ENCODE measurements at regions not wholly inside any gene's neighbourhood (a gene's known extent, or its start where the extent isn't known, plus 50 kb on each side); places are given as distances from the start of the nearest gene placed in this dataset.

DNA sequence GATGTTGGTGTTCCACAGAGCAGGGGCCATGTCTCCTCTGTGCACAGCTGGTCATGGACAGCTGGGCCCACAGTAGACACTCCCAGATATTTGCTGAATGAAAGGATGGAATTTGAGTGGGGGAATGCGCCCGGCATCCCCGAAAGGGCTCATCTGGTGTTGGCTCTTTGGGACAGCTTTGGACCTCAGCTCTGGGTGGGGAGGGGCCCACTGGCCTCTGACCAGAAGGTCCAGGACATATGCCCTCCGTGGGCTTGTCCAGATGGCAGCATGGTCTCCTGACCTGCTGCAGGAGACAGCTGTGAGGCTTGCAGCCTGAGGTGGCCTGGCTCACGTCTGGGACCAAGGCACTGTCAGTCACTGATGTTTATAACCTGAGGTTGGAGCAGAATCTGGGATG, 160.4 kb upstream of the AJAP1 start:
- H3K4me1 ChIP-seq, result no peaks in the 10 kb centered on the region
- no peak for DNase-seq (ENCODE audit: low spot score)
- H3K4me3 ChIP-seq, result no peak overlapping the region
- peaks cover 0 to 4% of the 10 kb centered on the region in 2 donors for H3K9me3 ChIP-seq
- TF ChIP-seq, protein P1, sequence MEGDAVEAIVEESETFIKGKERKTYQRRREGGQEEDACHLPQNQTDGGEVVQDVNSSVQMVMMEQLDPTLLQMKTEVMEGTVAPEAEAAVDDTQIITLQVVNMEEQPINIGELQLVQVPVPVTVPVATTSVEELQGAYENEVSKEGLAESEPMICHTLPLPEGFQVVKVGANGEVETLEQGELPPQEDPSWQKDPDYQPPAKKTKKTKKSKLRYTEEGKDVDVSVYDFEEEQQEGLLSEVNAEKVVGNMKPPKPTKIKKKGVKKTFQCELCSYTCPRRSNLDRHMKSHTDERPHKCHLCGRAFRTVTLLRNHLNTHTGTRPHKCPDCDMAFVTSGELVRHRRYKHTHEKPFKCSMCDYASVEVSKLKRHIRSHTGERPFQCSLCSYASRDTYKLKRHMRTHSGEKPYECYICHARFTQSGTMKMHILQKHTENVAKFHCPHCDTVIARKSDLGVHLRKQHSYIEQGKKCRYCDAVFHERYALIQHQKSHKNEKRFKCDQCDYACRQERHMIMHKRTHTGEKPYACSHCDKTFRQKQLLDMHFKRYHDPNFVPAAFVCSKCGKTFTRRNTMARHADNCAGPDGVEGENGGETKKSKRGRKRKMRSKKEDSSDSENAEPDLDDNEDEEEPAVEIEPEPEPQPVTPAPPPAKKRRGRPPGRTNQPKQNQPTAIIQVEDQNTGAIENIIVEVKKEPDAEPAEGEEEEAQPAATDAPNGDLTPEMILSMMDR (IDR thresholded peaks at IDR 0.05), result no peak
- H3K36me3 ChIP-seq, result no peaks in the 10 kb centered on the region
- no peak overlapping the region for H3K27ac ChIP-seq
- no peaks in the 10 kb centered on the region for H3K27me3 ChIP-seq

DNA sequence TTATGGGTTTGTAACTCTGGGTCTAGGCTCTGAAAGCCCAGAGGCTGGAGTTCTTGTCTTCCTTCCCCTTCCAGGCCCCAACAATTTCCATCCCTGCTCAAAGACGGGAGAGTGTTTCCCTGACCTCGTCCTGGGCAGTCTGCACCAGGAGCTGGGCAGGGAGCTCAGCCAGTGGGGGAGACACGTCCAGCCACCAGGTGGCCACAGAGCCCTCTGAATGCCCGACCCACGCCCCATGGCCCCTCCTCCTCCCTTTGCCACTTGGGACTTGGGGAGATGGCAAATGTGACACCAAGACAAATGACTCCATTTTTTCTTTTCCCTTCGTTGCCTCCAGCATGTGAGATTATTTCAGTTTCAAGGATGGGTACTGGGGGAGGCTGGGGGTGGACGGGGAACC, 159.9 kb upstream of the AJAP1 start:
- no peaks in the 10 kb centered on the region for H3K36me3 ChIP-seq
- H3K27me3 ChIP-seq, result no peaks in the 10 kb centered on the region
- TF ChIP-seq, protein P1 (IDR thresholded peaks at IDR 0.05), result peak; percentile 15 to 59
- H3K4me3 ChIP-seq, result no peak overlapping the region
- H3K4me1 ChIP-seq, result no peaks in the 10 kb centered on the region
- H3K27ac ChIP-seq, result no peak overlapping the region
- H3K9me3 ChIP-seq, result peaks cover 0 to 4% of the 10 kb centered on the region in 2 donors
- no peak for DNase-seq (ENCODE audit: low spot score)

DNA sequence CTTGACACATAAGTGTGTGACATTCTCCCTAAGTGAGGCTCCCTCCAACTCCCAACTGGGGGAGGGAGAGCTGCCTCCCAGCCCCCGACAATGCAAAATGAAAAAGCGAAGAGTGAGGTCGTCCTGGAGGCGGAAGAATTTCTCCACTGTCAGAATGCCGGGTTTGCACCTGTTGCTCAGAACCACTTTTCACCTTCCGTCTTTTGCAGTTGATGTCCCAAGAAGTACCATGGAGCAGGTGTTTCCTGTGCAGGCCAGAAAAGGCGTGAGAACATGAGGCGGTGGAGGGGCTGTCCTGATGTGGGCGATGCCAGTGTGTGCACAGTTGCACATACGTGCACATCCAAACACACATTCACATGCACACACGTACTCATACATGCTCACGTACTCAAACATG, 158.6 kb upstream of the AJAP1 start:
- H3K27me3 ChIP-seq, result no peaks in the 10 kb centered on the region
- no peak overlapping the region for H3K27ac ChIP-seq
- DNase-seq (ENCODE audit: low spot score), result no peak
- TF ChIP-seq, protein P1 (IDR thresholded peaks at IDR 0.05), result no peak
- no peaks in the 10 kb centered on the region for H3K36me3 ChIP-seq
- H3K9me3 ChIP-seq, result no peaks in the 10 kb centered on the region
- no peaks in the 10 kb centered on the region for H3K4me1 ChIP-seq
- H3K4me3 ChIP-seq, result no peak overlapping the region

DNA sequence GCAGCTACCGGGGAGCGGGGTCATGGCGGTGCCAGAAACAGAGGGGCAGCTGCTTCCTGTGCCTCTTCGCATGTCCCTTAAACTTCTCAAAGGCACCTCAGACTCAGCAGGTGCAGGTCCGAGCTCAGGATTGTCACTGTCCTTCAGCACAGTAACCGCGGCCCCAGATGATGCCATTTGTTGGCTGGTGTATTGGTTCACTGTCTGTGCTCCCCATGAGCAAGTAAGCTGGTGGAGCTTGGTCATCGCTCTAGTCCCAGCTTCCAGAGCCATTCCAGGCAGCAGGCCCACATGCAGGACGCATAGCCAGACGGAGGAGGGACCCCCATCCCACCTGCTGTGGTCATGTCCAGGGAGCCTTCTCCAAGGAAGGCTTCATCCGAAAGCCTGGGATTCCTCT, 154.0 kb upstream of the AJAP1 start:
- TF ChIP-seq, protein P1 (IDR thresholded peaks at IDR 0.05), result no peak
- H3K4me3 ChIP-seq, result no peak overlapping the region
- H3K4me1 ChIP-seq, result no peaks in the 10 kb centered on the region
- DNase-seq (ENCODE audit: low spot score), result no peak
- no peak overlapping the region for H3K27ac ChIP-seq
- H3K27me3 ChIP-seq, result no peaks in the 10 kb centered on the region
- H3K9me3 ChIP-seq, result no peaks in the 10 kb centered on the region
- no peaks in the 10 kb centered on the region for H3K36me3 ChIP-seq

DNA sequence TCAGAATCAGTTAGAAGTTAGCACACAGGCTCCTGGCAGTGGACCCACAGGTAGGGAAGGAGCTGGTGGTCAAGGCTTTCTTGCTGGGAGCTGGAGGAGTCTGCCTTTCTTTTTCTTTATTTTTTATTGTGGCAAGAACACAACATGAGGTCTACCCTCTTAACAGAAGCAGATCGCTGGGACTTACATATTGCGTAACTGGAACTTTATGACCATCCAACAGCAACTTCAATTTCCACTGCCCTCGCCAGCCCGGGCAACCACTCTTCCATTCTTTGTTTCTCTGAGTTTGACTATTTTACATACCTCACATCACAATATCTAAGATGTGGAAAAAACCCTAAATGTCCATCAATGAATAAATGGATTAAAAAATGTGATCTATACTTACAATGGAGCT, 147.8 kb upstream of the AJAP1 start:
- Histone ChIP-seq H3K4me3 (no peak overlapping the region), H3K36me3 (no peaks in the 10 kb centered on the region)

DNA sequence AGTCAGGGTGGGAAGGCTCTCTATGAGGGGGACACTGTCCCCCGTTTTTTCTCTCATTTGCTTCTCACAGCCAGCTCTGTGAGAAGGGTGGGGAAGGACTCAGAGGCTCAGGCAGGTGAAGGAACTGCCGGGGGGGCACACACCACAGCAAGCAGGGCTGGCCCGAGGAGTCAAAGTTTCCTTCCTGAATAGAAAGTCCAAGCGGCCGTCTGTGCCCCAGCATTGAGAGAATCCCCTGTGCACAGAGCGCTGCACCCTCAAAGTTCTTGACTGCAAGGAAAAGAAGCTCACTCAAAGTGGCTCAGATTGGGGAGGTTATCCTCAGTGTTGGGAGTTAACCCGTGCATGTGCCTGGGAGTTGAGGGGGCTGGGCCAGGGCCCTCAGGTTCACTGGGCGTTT, 145.2 kb upstream of the AJAP1 start:
- no peaks in the 10 kb centered on the region for H3K27me3 ChIP-seq
- no peak overlapping the region for H3K27ac ChIP-seq
- H3K4me3 ChIP-seq, result no peak overlapping the region
- no peaks in the 10 kb centered on the region for H3K9me3 ChIP-seq
- TF ChIP-seq, protein P1 (IDR thresholded peaks at IDR 0.05), result no peak
- H3K4me1 ChIP-seq, result peaks cover 0 to 38% of the 10 kb centered on the region in 2 donors
- H3K36me3 ChIP-seq, result no peaks in the 10 kb centered on the region
- no peak for DNase-seq (ENCODE audit: low spot score)

More for the DNA sequence above, 147.8 kb upstream of the AJAP1 start:
- Histone ChIP-seq H3K27ac (no peak overlapping the region), H3K4me1 (peaks cover 0 to 21% of the 10 kb centered on the region in 2 donors), H3K9me3 (no peaks in the 10 kb centered on the region), H3K27me3 (no peaks in the 10 kb centered on the region)
- TF ChIP-seq, protein P1 (IDR thresholded peaks at IDR 0.05), result no peak
- DNase-seq (ENCODE audit: low spot score), result no peak
